ENCODE measurements at regions not wholly inside any gene's neighbourhood (a gene's known extent, or its start where the extent isn't known, plus 50 kb on each side); places are given as distances from the start of the nearest gene placed in this dataset.

- no peak for DNase-seq
- Histone ChIP-seq H3K36me3 (ENCODE audit: control insufficient read depth in 3 of 3, insufficient read depth in 2 of 3, low read depth in 1 of 3, low read length in 3 of 3) (no peaks in the 10 kb centered on the region), H3K4me3 (ENCODE audit: low read depth in 1 of 3, low read length in 3 of 3) (no peak overlapping the region), H3K27me3 (ENCODE audit: control insufficient read depth in 3 of 3, insufficient read depth in 3 of 3, low read length in 3 of 3) (no peaks in the 10 kb centered on the region), H3K9me3 (ENCODE audit: control insufficient read depth in 2 of 2, insufficient read depth in 1 of 2, low read depth in 1 of 2, low read length in 1 of 2) (no peaks in the 10 kb centered on the region), H3K4me1 (ENCODE audit: control insufficient read depth in 3 of 3, insufficient read depth in 2 of 3, low read depth in 1 of 3, low read length in 2 of 3) (no peaks in the 10 kb centered on the region), H3K27ac (ENCODE audit: low read depth in 1 of 3, low read length in 2 of 3) (no peak overlapping the region)
- no peak for FAIRE-seq
- WGBS, 3 donors: 58 to 83% (median 68%) methylated on average over 2 of the region's 2 CpGs
Measured at GRCh38 chr6:92497281-92497680, 922.1 kb downstream of the EPHA7 start.

GRCh38 chr6:92496527-92496926, 922.8 kb downstream of the EPHA7 start:
- H3K27ac ChIP-seq (ENCODE audit: low read depth in 1 of 3, low read length in 2 of 3): no peak overlapping the region
- no peaks in the 10 kb centered on the region for H3K9me3 ChIP-seq (ENCODE audit: control insufficient read depth in 2 of 2, insufficient read depth in 1 of 2, low read depth in 1 of 2, low read length in 1 of 2)
- H3K27me3 ChIP-seq (ENCODE audit: control insufficient read depth in 3 of 3, insufficient read depth in 3 of 3, low read length in 3 of 3): no peaks in the 10 kb centered on the region
- WGBS, 3 donors: 60 to 84% (median 69%) methylated on average over 4 of the region's 4 CpGs
- no peak overlapping the region for H3K4me3 ChIP-seq (ENCODE audit: low read depth in 1 of 3, low read length in 3 of 3)
- no peaks in the 10 kb centered on the region for H3K36me3 ChIP-seq (ENCODE audit: control insufficient read depth in 3 of 3, insufficient read depth in 2 of 3, low read depth in 1 of 3, low read length in 3 of 3)
- H3K4me1 ChIP-seq (ENCODE audit: control insufficient read depth in 3 of 3, insufficient read depth in 2 of 3, low read depth in 1 of 3, low read length in 2 of 3): no peaks in the 10 kb centered on the region
- DNase-seq (no peak), FAIRE-seq (no peak)

GRCh38 chr6:92495242-92495641, 924.1 kb downstream of the EPHA7 start:
- Histone ChIP-seq H3K27me3 (ENCODE audit: control insufficient read depth in 3 of 3, insufficient read depth in 3 of 3, low read length in 3 of 3) (no peaks in the 10 kb centered on the region), H3K4me1 (ENCODE audit: control insufficient read depth in 3 of 3, insufficient read depth in 2 of 3, low read depth in 1 of 3, low read length in 2 of 3) (no peaks in the 10 kb centered on the region), H3K36me3 (ENCODE audit: control insufficient read depth in 3 of 3, insufficient read depth in 2 of 3, low read depth in 1 of 3, low read length in 3 of 3) (no peaks in the 10 kb centered on the region), H3K4me3 (ENCODE audit: low read depth in 1 of 3, low read length in 3 of 3) (no peak overlapping the region), H3K9me3 (ENCODE audit: control insufficient read depth in 2 of 2, insufficient read depth in 1 of 2, low read depth in 1 of 2, low read length in 1 of 2) (no peaks in the 10 kb centered on the region), H3K27ac (ENCODE audit: low read depth in 1 of 3, low read length in 2 of 3) (no peak overlapping the region)
- 42 to 66% (median 42%) methylated on average over 1 of the region's 1 CpG for WGBS, 3 donors
- no peak for DNase-seq
- FAIRE-seq: no peak

GRCh38 chr6:92485487-92485886, 933.9 kb downstream of the EPHA7 start:
- DNase-seq (no peak), FAIRE-seq (no peak)
- Histone ChIP-seq H3K36me3 (ENCODE audit: control insufficient read depth in 3 of 3, insufficient read depth in 2 of 3, low read depth in 1 of 3, low read length in 3 of 3) (no peaks in the 10 kb centered on the region), H3K4me3 (ENCODE audit: low read depth in 1 of 3, low read length in 3 of 3) (no peak overlapping the region), H3K27me3 (ENCODE audit: control insufficient read depth in 3 of 3, insufficient read depth in 3 of 3, low read length in 3 of 3) (no peaks in the 10 kb centered on the region), H3K9me3 (ENCODE audit: control insufficient read depth in 2 of 2, insufficient read depth in 1 of 2, low read depth in 1 of 2, low read length in 1 of 2) (peaks cover 0 to 5% of the 10 kb centered on the region in 2 donors), H3K4me1 (ENCODE audit: control insufficient read depth in 3 of 3, insufficient read depth in 2 of 3, low read depth in 1 of 3, low read length in 2 of 3) (no peaks in the 10 kb centered on the region), H3K27ac (ENCODE audit: low read depth in 1 of 3, low read length in 2 of 3) (no peak overlapping the region)
- 80 to 85% (median 81%) methylated on average over 4 of the region's 4 CpGs for WGBS, 3 donors

GRCh38 chr6:92479831-92480230, 939.5 kb downstream of the EPHA7 start:
- FAIRE-seq (no peak), DNase-seq (no peak)
- 52 to 75% (median 59%) methylated on average over 1 of the region's 1 CpG for WGBS, 3 donors

GRCh38 chr6:92473056-92473455, 946.3 kb downstream of the EPHA7 start:
- DNase-seq: no peak

More at GRCh38 chr6:92479831-92480230, 939.5 kb downstream of the EPHA7 start:
- H3K9me3 ChIP-seq (ENCODE audit: control insufficient read depth in 2 of 2, insufficient read depth in 1 of 2, low read depth in 1 of 2, low read length in 1 of 2): no peaks in the 10 kb centered on the region
- H3K27ac ChIP-seq (ENCODE audit: low read depth in 1 of 3, low read length in 2 of 3): no peak overlapping the region
- H3K4me3 ChIP-seq (ENCODE audit: low read depth in 1 of 3, low read length in 3 of 3): no peak overlapping the region
- H3K27me3 ChIP-seq (ENCODE audit: control insufficient read depth in 3 of 3, insufficient read depth in 3 of 3, low read length in 3 of 3): no peaks in the 10 kb centered on the region
- no peaks in the 10 kb centered on the region for H3K36me3 ChIP-seq (ENCODE audit: control insufficient read depth in 3 of 3, insufficient read depth in 2 of 3, low read depth in 1 of 3, low read length in 3 of 3)
- H3K4me1 ChIP-seq (ENCODE audit: control insufficient read depth in 3 of 3, insufficient read depth in 2 of 3, low read depth in 1 of 3, low read length in 2 of 3): no peaks in the 10 kb centered on the region

GRCh38 chr6:92469186-92469828, 950.1 kb downstream of the EPHA7 start:
- Histone ChIP-seq H3K4me3 (ENCODE audit: low read depth in 1 of 3, low read length in 3 of 3) (no peak overlapping the region), H3K9me3 (ENCODE audit: control insufficient read depth in 2 of 2, insufficient read depth in 1 of 2, low read depth in 1 of 2, low read length in 1 of 2) (peaks cover 0 to 6% of the 10 kb centered on the region in 2 donors), H3K4me1 (ENCODE audit: control insufficient read depth in 3 of 3, insufficient read depth in 2 of 3, low read depth in 1 of 3, low read length in 2 of 3) (no peaks in the 10 kb centered on the region), H3K27me3 (ENCODE audit: control insufficient read depth in 3 of 3, insufficient read depth in 3 of 3, low read length in 3 of 3) (no peaks in the 10 kb centered on the region), H3K27ac (ENCODE audit: low read depth in 1 of 3, low read length in 2 of 3) (no peak overlapping the region), H3K36me3 (ENCODE audit: control insufficient read depth in 3 of 3, insufficient read depth in 2 of 3, low read depth in 1 of 3, low read length in 3 of 3) (no peaks in the 10 kb centered on the region)
- FAIRE-seq (no peak), DNase-seq (no peak)
- 86 to 87% (median 86%) methylated on average over 4 of the region's 4 CpGs for WGBS, 3 donors

More at GRCh38 chr6:92473056-92473455, 946.3 kb downstream of the EPHA7 start:
- H3K9me3 ChIP-seq (ENCODE audit: control insufficient read depth in 2 of 2, insufficient read depth in 1 of 2, low read depth in 1 of 2, low read length in 1 of 2): peaks cover 0 to 3% of the 10 kb centered on the region in 2 donors
- no peak overlapping the region for H3K27ac ChIP-seq (ENCODE audit: low read depth in 1 of 3, low read length in 2 of 3)
- H3K27me3 ChIP-seq (ENCODE audit: control insufficient read depth in 3 of 3, insufficient read depth in 3 of 3, low read length in 3 of 3): no peaks in the 10 kb centered on the region
- no peaks in the 10 kb centered on the region for H3K4me1 ChIP-seq (ENCODE audit: control insufficient read depth in 3 of 3, insufficient read depth in 2 of 3, low read depth in 1 of 3, low read length in 2 of 3)
- H3K36me3 ChIP-seq (ENCODE audit: control insufficient read depth in 3 of 3, insufficient read depth in 2 of 3, low read depth in 1 of 3, low read length in 3 of 3): no peaks in the 10 kb centered on the region
- no peak overlapping the region for H3K4me3 ChIP-seq (ENCODE audit: low read depth in 1 of 3, low read length in 3 of 3)
- FAIRE-seq: no peak

GRCh38 chr6:92468066-92468465, 951.3 kb downstream of the EPHA7 start:
- FAIRE-seq: no peak
- DNase-seq: no peak

GRCh38 chr6:92460133-92460532, 959.2 kb downstream of the EPHA7 start:
- FAIRE-seq (no peak), DNase-seq (no peak)
- no peaks in the 10 kb centered on the region for H3K9me3 ChIP-seq (ENCODE audit: control insufficient read depth in 2 of 2, insufficient read depth in 1 of 2, low read depth in 1 of 2, low read length in 1 of 2)
- WGBS, 3 donors: 63 to 93% (median 65%) methylated on average over 2 of the region's 2 CpGs
- H3K4me1 ChIP-seq (ENCODE audit: control insufficient read depth in 3 of 3, insufficient read depth in 2 of 3, low read depth in 1 of 3, low read length in 2 of 3): no peaks in the 10 kb centered on the region
- H3K27me3 ChIP-seq (ENCODE audit: control insufficient read depth in 3 of 3, insufficient read depth in 3 of 3, low read length in 3 of 3): no peaks in the 10 kb centered on the region
- no peaks in the 10 kb centered on the region for H3K36me3 ChIP-seq (ENCODE audit: control insufficient read depth in 3 of 3, insufficient read depth in 2 of 3, low read depth in 1 of 3, low read length in 3 of 3)
- no peak overlapping the region for H3K27ac ChIP-seq (ENCODE audit: low read depth in 1 of 3, low read length in 2 of 3)
- no peak overlapping the region for H3K4me3 ChIP-seq (ENCODE audit: low read depth in 1 of 3, low read length in 3 of 3)

More at GRCh38 chr6:92468066-92468465, 951.3 kb downstream of the EPHA7 start:
- H3K36me3 ChIP-seq (ENCODE audit: control insufficient read depth in 3 of 3, insufficient read depth in 2 of 3, low read depth in 1 of 3, low read length in 3 of 3): no peaks in the 10 kb centered on the region
- H3K27me3 ChIP-seq (ENCODE audit: control insufficient read depth in 3 of 3, insufficient read depth in 3 of 3, low read length in 3 of 3): no peaks in the 10 kb centered on the region
- H3K4me3 ChIP-seq (ENCODE audit: low read depth in 1 of 3, low read length in 3 of 3): no peak overlapping the region
- no peak overlapping the region for H3K27ac ChIP-seq (ENCODE audit: low read depth in 1 of 3, low read length in 2 of 3)
- H3K9me3 ChIP-seq (ENCODE audit: control insufficient read depth in 2 of 2, insufficient read depth in 1 of 2, low read depth in 1 of 2, low read length in 1 of 2): peaks cover 0 to 3% of the 10 kb centered on the region in 2 donors
- H3K4me1 ChIP-seq (ENCODE audit: control insufficient read depth in 3 of 3, insufficient read depth in 2 of 3, low read depth in 1 of 3, low read length in 2 of 3): no peaks in the 10 kb centered on the region
